K562 (cell line): ENCODE measurements at regions not wholly inside any gene's neighbourhood (a gene's known extent, or its start where the extent isn't known, plus 50 kb on each side); places are given as distances from the start of the nearest gene placed in this dataset.
A peak's percentile ranks its signal among the peaks of the same experiment; 100 is the strongest.

Source experiments
- ATAC-seq: fragments of 200-7000 bp; cut with Tn5 transposase; 3 replicates; pipeline ENCODE4 v1.9.1; 2020; ENCODE audit warnings: moderate library complexity
- BruUV-seq: library from RNA; stranded (reverse); fragments of 400-500 nt; replicated peaks from 2 replicates; lab custom pipeline; 2021; lab: Mats Ljungman, UMichigan
- CTCF ChIA-PET: fragments of 300-600 bp; formaldehyde crosslinking; extraction: SDS; loops from one replicate; lab custom pipeline; 2021; ENCODE audit warnings: low intra/inter-chr PET ratio; lab: Yijun Ruan, JAX
- POLR2A ChIA-PET: fragments of 300-600, 350-650 bp; sonication (Branson Sonifier 250); formaldehyde crosslinking; extraction: SDS; loops from one replicate; lab custom pipeline; 2021; ENCODE audit warnings: antibody characterized with exemption, inconsistent platforms; lab: Yijun Ruan, JAX
- DNase-seq, 4 experiments: peaks; one replicate each; pipeline versions ENCODE4 v3.0.0 to v3.0.0-alpha.2; 2011 to 2018; ENCODE audit warnings: low spot score in 3 of 4, mixed read lengths in 3 of 4; ENCODE audit errors: extremely low read depth in 1 of 4
- FAIRE-seq: peaks from 2 replicates; lab custom pipeline; 2011; peaks lifted over from hg19 to GRCh38; lab: Jason Lieb, UNC
- H2AFZ ChIP-seq: 2 replicates; pipeline ENCODE4 v1.6.0; 2011; ENCODE audit warnings: low read depth, low read length, control low read depth, inconsistent platforms
- H3K27ac ChIP-seq: fragments of 200-600 bp; 3 replicates; pipeline ENCODE4 v1.8.0; 2011; ENCODE audit warnings: low read depth, mild to moderate bottlenecking, control low read depth, inconsistent platforms, low read length, moderate library complexity, mixed read lengths; ENCODE audit errors: extremely low read depth
- H3K27me3 ChIP-seq, 2 experiments: fragments of 300-600 bp in 1 of 2; 2 replicates in 1 of 2; 3 replicates in 1 of 2; pipeline versions ENCODE4 v1.6.0 to v1.8.0; 2011; ENCODE audit warnings: inconsistent platforms in 2 of 2, low read length in 2 of 2, mild to moderate bottlenecking in 1 of 2, mixed read lengths in 1 of 2, moderate library complexity in 1 of 2; ENCODE audit not compliant: control insufficient read depth in 2 of 2, insufficient read depth in 2 of 2
- H3K36me3 ChIP-seq: fragments of 300-600 bp; 3 replicates; pipeline ENCODE4 v1.8.0; 2011; ENCODE audit warnings: mild to moderate bottlenecking, low read length, inconsistent platforms; ENCODE audit not compliant: control insufficient read depth, insufficient read depth
- H3K4me1 ChIP-seq, 2 experiments: fragments of 200-600 bp in 1 of 2; replicated peaks in 1 of 2; 2 replicates in 1 of 2; 3 replicates in 1 of 2; pipeline versions ENCODE4 v1.5.1 to v1.8.0; 2011; ENCODE audit warnings: inconsistent platforms in 2 of 2, low read length in 2 of 2, mild to moderate bottlenecking in 1 of 2, mixed read lengths in 1 of 2, moderate library complexity in 1 of 2; ENCODE audit not compliant: control insufficient read depth in 2 of 2, insufficient read depth in 2 of 2
- H3K4me2 ChIP-seq: 2 replicates; pipeline ENCODE4 v1.6.1; 2011; ENCODE audit warnings: low read length, control low read depth, inconsistent platforms, mixed read lengths; ENCODE audit not compliant: insufficient read depth
- H3K4me3 ChIP-seq: fragments of 200-600 bp; sonication (generic), shearing (Covaris generic); 2 replicates; pipeline ENCODE4 v1.5.1; 2016; ENCODE audit warnings: control low read depth, inconsistent platforms
- H3K79me2 ChIP-seq: fragments of 200-600 bp; 3 replicates; pipeline ENCODE4 v1.8.0; 2011; ENCODE audit warnings: low read length, inconsistent platforms; ENCODE audit not compliant: control insufficient read depth, insufficient read depth
- H3K9ac ChIP-seq, 2 experiments: 2 replicates each; pipeline versions ENCODE4 v1.6.0 to v1.6.1; 2011; ENCODE audit warnings: low read depth in 2 of 2, low read length in 2 of 2, control low read depth in 1 of 2, inconsistent platforms in 1 of 2, mild to moderate bottlenecking in 1 of 2, mixed read lengths in 1 of 2; ENCODE audit not compliant: insufficient read depth in 1 of 2
- H3K9me1 ChIP-seq: one replicate; pipeline ENCODE4 v1.6.0; 2011; ENCODE audit warnings: inconsistent platforms, mild to moderate bottlenecking, low read length, moderate library complexity; ENCODE audit not compliant: control insufficient read depth, insufficient read depth
- H3K9me3 ChIP-seq: replicated peaks from 2 replicates; pipeline ENCODE4 v1.5.1; 2011; ENCODE audit warnings: low read depth, low read length, inconsistent platforms; ENCODE audit not compliant: control insufficient read depth, insufficient read depth
- H4K20me1 ChIP-seq: replicated peaks from 2 replicates; pipeline ENCODE4 v1.6.1; 2011; ENCODE audit warnings: low read length, inconsistent platforms, mixed read lengths; ENCODE audit not compliant: control insufficient read depth, insufficient read depth
- ARHGAP35 ChIP-seq: fragments of 450-650 bp; IDR thresholded peaks from 2 replicates; pipeline ENCODE4 v1.6.1; 2018; ENCODE audit not compliant: partially characterized antibody
- CREM ChIP-seq: IDR thresholded peaks from 2 replicates; pipeline ENCODE4 v1.6.1; 2014; ENCODE audit warnings: antibody characterized with exemption, low read depth
- E2F6 ChIP-seq, 2 experiments: IDR thresholded peaks; 2 replicates each; pipeline ENCODE4 v1.6.1; 2011; ENCODE audit warnings: borderline replicate concordance in 1 of 2, control low read depth in 1 of 2, low read depth in 1 of 2, low read length in 1 of 2, mild to moderate bottlenecking in 1 of 2, mixed read lengths in 1 of 2, moderate library complexity in 1 of 2; ENCODE audit not compliant: insufficient read depth in 1 of 2, insufficient read length in 1 of 2, poor library complexity in 1 of 2, severe bottlenecking in 1 of 2; ENCODE audit errors: extremely low read depth in 1 of 2
- ELF4 ChIP-seq: fragments of 450-650 bp; formaldehyde crosslinking; IDR thresholded peaks from 2 replicates; pipeline ENCODE4 v1.4.0; 2022; ENCODE audit warnings: missing genetic modification characterization
- ESRRA ChIP-seq: fragments of 450-650 bp; IDR thresholded peaks from 2 replicates; pipeline ENCODE4 v1.6.1; 2014; ENCODE audit warnings: low read depth, mild to moderate bottlenecking, moderate library complexity, borderline replicate concordance
- FOXK1 ChIP-seq: sonication (generic); formaldehyde crosslinking; IDR thresholded peaks from 2 replicates; pipeline ENCODE4 v1.8.0; 2022; ENCODE audit warnings: missing genetic modification reagents, mild to moderate bottlenecking, borderline replicate concordance
- GATAD2A ChIP-seq: fragments of 450-650 bp; IDR thresholded peaks from 2 replicates; pipeline ENCODE4 v1.6.1; 2017
- HNRNPLL ChIP-seq: fragments of 200-400 bp; formaldehyde crosslinking; IDR thresholded peaks from 2 replicates; pipeline ENCODE4 v1.6.1; 2017; ENCODE audit warnings: low read length, low read depth, mild to moderate bottlenecking; ENCODE audit not compliant: poor library complexity, severe bottlenecking
- IFI16 ChIP-seq: fragments of 250-450 bp; sonication (Bioruptor Pico); IDR thresholded peaks from 2 replicates; pipeline ENCODE4 v2.1.2; 2022; ENCODE audit warnings: mild to moderate bottlenecking, inconsistent platforms
- MAZ ChIP-seq, 2 experiments: fragments of 450-650 bp in 1 of 2; sonication (generic) in 1 of 2; formaldehyde crosslinking; IDR thresholded peaks in 1 of 2; conservative IDR thresholded peaks in 1 of 2; 2 replicates each; pipeline versions ENCODE4 v1.4.0 to v1.5.0; 2020; ENCODE audit warnings: mild to moderate bottlenecking in 1 of 2, missing genetic modification reagents in 1 of 2
- MTA1 ChIP-seq: fragments of 450-650 bp; IDR thresholded peaks from 2 replicates; pipeline ENCODE4 v1.6.1; 2017; ENCODE audit warnings: borderline replicate concordance
- NFIC ChIP-seq: fragments of 450-650 bp; IDR thresholded peaks from 2 replicates; pipeline ENCODE4 v1.6.1; 2017; ENCODE audit warnings: mild to moderate bottlenecking, inconsistent platforms
- NR4A1 ChIP-seq, 2 experiments: fragments of 250-450 bp in 1 of 2; fragments of 450-650 bp in 1 of 2; sonication (Bioruptor Pico) in 1 of 2; IDR thresholded peaks; 2 replicates each; pipeline versions ENCODE4 v1.4.0 to v1.6.1; 2016 to 2020; ENCODE audit warnings: mild to moderate bottlenecking in 2 of 2, missing compliant biosample characterization in 1 of 2, missing genetic modification characterization in 1 of 2, moderate library complexity in 1 of 2
- NUFIP1 ChIP-seq: fragments of 450-650 bp; IDR thresholded peaks from 2 replicates; pipeline ENCODE4 v1.6.1; 2018; ENCODE audit not compliant: partially characterized antibody
- RBFOX2 ChIP-seq: fragments of 200-400 bp; formaldehyde crosslinking; IDR thresholded peaks from 2 replicates; pipeline ENCODE4 v1.6.1; 2017; ENCODE audit warnings: low read depth, mild to moderate bottlenecking, low read length, moderate library complexity
- RFX1 ChIP-seq: fragments of 450-650 bp; IDR thresholded peaks from 2 replicates; pipeline ENCODE4 v1.6.1; 2016; ENCODE audit warnings: mild to moderate bottlenecking, moderate library complexity
- SMARCA5 ChIP-seq: fragments of 450-650 bp; IDR thresholded peaks from 2 replicates; pipeline ENCODE4 v1.6.1; 2016
- TAF15 ChIP-seq: fragments of 200-400 bp; formaldehyde crosslinking; IDR thresholded peaks from 2 replicates; pipeline ENCODE4 v1.6.1; 2017; ENCODE audit warnings: mild to moderate bottlenecking, low read depth, low read length, moderate library complexity
- TGIF2 ChIP-seq: sonication (generic); formaldehyde crosslinking; IDR thresholded peaks from 2 replicates; pipeline ENCODE4 v1.8.1; 2022; ENCODE audit warnings: mild to moderate bottlenecking, missing genetic modification reagents, moderate library complexity
- ZNF140 ChIP-seq: fragments of 250-450 bp; sonication (Bioruptor Pico); IDR thresholded peaks from 2 replicates; pipeline ENCODE4 v1.8.0; 2021; ENCODE audit warnings: moderate library complexity, mild to moderate bottlenecking, inconsistent platforms
- ZNF316 ChIP-seq: fragments of 450-650 bp; IDR thresholded peaks from 2 replicates; pipeline ENCODE4 v1.6.1; 2016
- ZNF384 ChIP-seq: IDR thresholded peaks from 2 replicates; pipeline ENCODE4 v1.6.1; 2012; ENCODE audit warnings: low read depth, low read length, improper control_type of control experiment
- ZNF507 ChIP-seq: conservative IDR thresholded peaks from 2 replicates; pipeline ENCODE4 v1.6.1; 2017; ENCODE audit warnings: missing genetic modification characterization, missing compliant biosample characterization
- ZNF584 ChIP-seq: fragments of 200-800 bp; sonication (Bioruptor generic); IDR thresholded peaks from 2 replicates; pipeline ENCODE4 v1.6.1; 2016; ENCODE audit warnings: low read depth, mild to moderate bottlenecking, missing genetic modification characterization, missing compliant biosample characterization
- WGBS: fragments of 100-300 bp; shearing (Covaris generic); methylation state at CpG from one replicate; pipeline ENCODE4 v1.1.6; 2016; ENCODE audit warnings: low coverage, mixed read lengths; ENCODE audit not compliant: insufficient coverage; ENCODE audit errors: missing lambda C conversion rate; 5-methylcytosine and 5-hydroxymethylcytosine counted together
- in situ Hi-C: fragments of 300-500 bp; cut with MboI; formaldehyde crosslinking; loops from 4 replicates; pipeline ENCODE4 v1.15.0; 2018; ENCODE audit warnings: inconsistent platforms, mixed read lengths
- intact Hi-C: fragments of 100-400 bp; cut with micrococcal nuclease; formaldehyde crosslinking; loops from 2 replicates; pipeline ENCODE4 v1.14.2; 2022

DNA sequence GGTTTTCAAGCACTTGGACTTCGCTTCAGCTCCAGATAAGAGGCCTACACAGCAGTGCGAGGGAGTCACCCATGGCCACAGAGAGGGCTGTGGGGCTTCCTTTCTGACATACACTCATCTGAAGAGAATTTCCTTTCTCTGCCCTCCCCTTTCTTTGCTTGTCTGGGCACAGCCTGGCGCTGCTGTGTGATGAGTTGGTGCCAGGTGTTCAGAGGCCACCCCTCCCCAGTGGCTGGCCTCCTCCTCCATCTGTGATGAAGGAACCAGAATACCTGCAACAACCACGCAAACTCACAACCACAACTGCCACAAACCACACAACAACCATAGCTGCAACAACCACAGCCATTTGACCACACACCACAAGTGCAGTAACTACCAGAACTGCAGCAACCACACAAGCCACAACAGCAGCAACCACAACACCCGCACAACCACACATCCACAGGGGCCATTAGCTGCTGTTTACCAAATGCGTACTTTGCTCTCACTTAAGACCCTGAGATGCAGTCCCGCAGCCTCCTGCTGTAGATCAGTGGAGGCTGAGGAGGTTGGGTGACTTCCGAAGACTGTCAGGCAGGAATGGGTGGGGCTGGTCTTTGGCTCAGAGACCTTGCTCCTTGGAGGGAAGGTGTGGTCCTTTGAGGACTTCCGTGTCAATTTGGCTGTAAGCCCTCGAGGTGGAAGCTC, 71.1 kb downstream of the IER5 start:
- DNase-seq (peak in 1 of 4 experiments; percentile 52), ATAC-seq (peak; percentile 78), FAIRE-seq (no peak)
- intact Hi-C loops = loop anchor here (10.0 kb wide), 1 partner anchor 525 kb away; the partner anchor contains the start of gene XPR1
- WGBS = 36% methylated on average over 10 of the region's 10 CpGs
- Histone ChIP-seq H3K9me1 (no peaks in the 10 kb centered on the region), H3K4me2 (0 out of 2 replicates have a peak overlapping the region, but pooled peaks have one; percentile 4), H3K27ac (no peak overlapping the region), H2AFZ (peak overlapping the region; percentile 70), H3K36me3 (no peaks in the 10 kb centered on the region), H3K9ac (no peak overlapping the region), H3K9me3 (peaks cover 10% of the 10 kb centered on the region; the same call in 1 of the 2 replicates), H3K27me3 (no peaks in the 10 kb centered on the region), H3K79me2 (no peaks in the 10 kb centered on the region), H4K20me1 (no peaks in the 10 kb centered on the region), H3K4me1 (peaks cover 13% of the 10 kb centered on the region in 2 experiments), H3K4me3 (no peak overlapping the region)
- POLR2A ChIA-PET = interaction anchor here (0.6 to 1.1 kb wide), 3 partner anchors 32 to 615 kb away, joined by 3 read pairs; no protein-coding TSS in a partner anchor
- BruUV-seq = no TSS peak
- CTCF ChIA-PET = interaction anchor here (0.6 kb wide), 1 partner anchor 573 kb away, joined by 3 read pairs; no protein-coding TSS in a partner anchor
- in situ Hi-C loops = loop anchor here (25.0 kb wide), 2 partner anchors 522 to 897 kb away; partner anchors contain the start of gene XPR1
- TF ChIP-seq TAF15 = no peak
- TF ChIP-seq MTA1 = no peak
- 0 out of 2 replicates have a peak, but pooled peaks have one; percentile 13 for TF ChIP-seq ELF4 (CRISPR knock-in tag)
- TF ChIP-seq IFI16 (CRISPR knock-in tag) = no peak
- TF ChIP-seq NR4A1 (CRISPR knock-in tag; IDR thresholded peaks at IDR 0.05) = no peak
- no peak for TF ChIP-seq NR4A1 (tag; IDR thresholded peaks at IDR 0.05)
- TF ChIP-seq ZNF140 (CRISPR knock-in tag) = no peak
- TF ChIP-seq GATAD2A = no peak
- TF ChIP-seq ESRRA = peak; percentile 35; the same call in 1 of the 2 replicates
- no peak for TF ChIP-seq ARHGAP35
- TF ChIP-seq RFX1 = no peak
- no peak for TF ChIP-seq ZNF584 (CRISPR knock-in tag)
- no peak for TF ChIP-seq ZNF316
- TF ChIP-seq ZNF384 = no peak
- 0 out of 2 replicates have a peak, but pooled peaks have one; percentile 52 for TF ChIP-seq SMARCA5
- peak in 1 of 2 experiments; percentile 22 for TF ChIP-seq E2F6 (IDR thresholded peaks at IDR 0.05; ENCODE audit: borderline replicate concordance in 1 of 2, extremely low read depth in 1 of 2, insufficient read depth in 1 of 2, insufficient read length in 1 of 2, low read depth in 1 of 2, low read length in 1 of 2, poor library complexity in 1 of 2, severe bottlenecking in 1 of 2)
- TF ChIP-seq MAZ (CRISPR knock-in tag; conservative IDR thresholded peaks at IDR 0.05 in 1 of 2, IDR thresholded peaks at IDR 0.05 in 1 of 2) = 0 out of 4 replicates have a peak, but pooled peaks of 1 of the 2 experiments have one; percentile 21
- TF ChIP-seq CREM = no peak
- no peak for TF ChIP-seq NFIC
- no peak for TF ChIP-seq NUFIP1
- no peak for TF ChIP-seq HNRNPLL
- TF ChIP-seq TGIF2 (CRISPR knock-in tag) = no peak
- 0 out of 2 replicates have a peak, but pooled peaks have one; percentile 42 for TF ChIP-seq FOXK1 (CRISPR knock-in tag)
- no peak for TF ChIP-seq RBFOX2
- no peak for TF ChIP-seq ZNF507 (tag)
